AG08395 (cell line): ENCODE measurements at regions not wholly inside any gene's neighbourhood (a gene's known extent, or its start where the extent isn't known, plus 50 kb on each side); places are given as distances from the start of the nearest gene placed in this dataset.
"Not testable (repeated sequence)": the region's sequence is repeated elsewhere in the genome, so short reads cannot be mapped to it uniquely, and the experiment has no call there.

ENCODE experiments used
- DNase-seq: peaks from one replicate; pipeline ENCODE4 v3.0.0; 2012; ENCODE audit warnings: mixed read lengths, low spot score

- DNase-seq = peak; percentile 79
These were observed 84.9 kb downstream of the TRIM27 start for GRCh38 chr6:28838634-28839442.

- no peak for DNase-seq
These were observed 84.2 kb downstream of the TRIM27 start for GRCh38 chr6:28839443-28840120.

GRCh38 chr6:28841290-28841689, 82.5 kb downstream of the TRIM27 start:
- no peak for DNase-seq

- not testable (repeated sequence) for DNase-seq
These were observed 75.0 kb downstream of the TRIM27 start for GRCh38 chr6:28848756-28849155.
